GM12878 (cell line): ENCODE measurements at regions not wholly inside any gene's neighbourhood (a gene's known extent, or its start where the extent isn't known, plus 50 kb on each side); places are given as distances from the start of the nearest gene placed in this dataset.

Experiments used
- ATAC-seq: fragments of 200-7000 bp; cut with Tn5 transposase; 3 replicates; pipeline ENCODE4 v1.9.1; 2020; ENCODE audit warnings: mild to moderate bottlenecking, moderate library complexity
- BruUV-seq: library from RNA; stranded (reverse); fragments of 400-500 nt; replicated peaks from 2 replicates; lab custom pipeline; 2021; lab: Mats Ljungman, UMichigan
- CTCF ChIA-PET: fragments of 300-600 bp; sonication (Branson Sonifier 250); formaldehyde crosslinking; extraction: SDS; loops from one replicate; lab custom pipeline; 2021; ENCODE audit warnings: inconsistent platforms; lab: Yijun Ruan, JAX
- POLR2A ChIA-PET: fragments of 350-600 bp; formaldehyde crosslinking; extraction: SDS; loops from one replicate; lab custom pipeline; 2021; ENCODE audit warnings: inconsistent platforms; lab: Charles Lee
- RAD21 ChIA-PET: fragments of 300-600 bp; sonication (Branson Sonifier 250); formaldehyde crosslinking; loops from one replicate; lab custom pipeline; 2023; ENCODE audit warnings: antibody characterized with exemption; ENCODE audit not compliant: unreplicated experiment; lab: Charles Lee
- SMC1A ChIA-PET: fragments of 300-600 bp; sonication (Branson Sonifier 250); formaldehyde crosslinking; loops from one replicate; lab custom pipeline; 2023; ENCODE audit not compliant: unreplicated experiment, uncharacterized antibody; lab: Charles Lee
- DNase-seq: peaks from one replicate; pipeline ENCODE4 v3.0.0-alpha.2; 2011; ENCODE audit warnings: low read depth, low spot score
- FAIRE-seq: peaks from 3 replicates; lab custom pipeline; 2011; peaks lifted over from hg19 to GRCh38; lab: Jason Lieb, UNC
- H2AFZ ChIP-seq: 2 replicates; pipeline ENCODE4 v1.6.0; 2011; ENCODE audit warnings: low read depth, low read length, control low read depth; ENCODE audit not compliant: control insufficient read depth
- H3K27ac ChIP-seq: 2 replicates; pipeline ENCODE4 v1.5.1; 2011; ENCODE audit warnings: control low read depth; ENCODE audit not compliant: control insufficient read depth, insufficient read depth
- H3K27me3 ChIP-seq, 2 experiments: replicated peaks in 1 of 2; 2 replicates each; pipeline versions ENCODE4 v1.6.0 to v1.6.1; 2011; ENCODE audit warnings: low read length in 1 of 2; ENCODE audit not compliant: control insufficient read depth in 2 of 2, insufficient read depth in 2 of 2
- H3K36me3 ChIP-seq, 2 experiments: 2 replicates each; pipeline ENCODE4 v1.5.1; 2011; ENCODE audit warnings: low read length in 1 of 2; ENCODE audit not compliant: control insufficient read depth in 2 of 2, insufficient read depth in 2 of 2
- H3K4me1 ChIP-seq: 2 replicates; pipeline ENCODE4 v1.6.1; 2011; ENCODE audit warnings: mild to moderate bottlenecking, low read length, moderate library complexity, mixed read lengths; ENCODE audit not compliant: control insufficient read depth, insufficient read depth
- H3K4me2 ChIP-seq: 2 replicates; pipeline ENCODE4 v1.6.0; 2011; ENCODE audit warnings: control low read depth; ENCODE audit not compliant: control insufficient read depth, insufficient read depth
- H3K4me3 ChIP-seq: fragments of 200-600 bp; sonication (generic); 2 replicates; pipeline ENCODE4 v1.5.1; 2016
- H3K79me2 ChIP-seq: 2 replicates; pipeline ENCODE4 v1.6.0; 2011; ENCODE audit warnings: low read length; ENCODE audit not compliant: control insufficient read depth, insufficient read depth
- H3K9ac ChIP-seq: 2 replicates; pipeline ENCODE4 v1.8.0; 2011; ENCODE audit warnings: low read length, control low read depth, mixed read lengths; ENCODE audit not compliant: control insufficient read depth, insufficient read depth
- H3K9me3 ChIP-seq: replicated peaks from 3 replicates; pipeline ENCODE4 v1.5.1; 2011; ENCODE audit warnings: mild to moderate bottlenecking, low read length; ENCODE audit not compliant: control insufficient read depth, insufficient read depth
- H4K20me1 ChIP-seq: 2 replicates; pipeline ENCODE4 v1.6.0; 2011; ENCODE audit not compliant: control insufficient read depth, insufficient read depth
- CBFB ChIP-seq: IDR thresholded peaks from 2 replicates; pipeline ENCODE4 v1.6.1; 2016; ENCODE audit warnings: antibody characterized with exemption, low read depth
- CUX1 ChIP-seq: IDR thresholded peaks from 2 replicates; pipeline ENCODE4 v1.6.1; 2012; ENCODE audit warnings: improper control_type of control experiment, low read depth, low read length; ENCODE audit not compliant: insufficient replicate concordance
- E2F4 ChIP-seq: IDR thresholded peaks from 2 replicates; pipeline ENCODE4 v1.6.1; 2012; ENCODE audit warnings: low read depth, low read length, improper control_type of control experiment
- ETV6 ChIP-seq, 2 experiments: fragments of 450-650 bp in 1 of 2; IDR thresholded peaks in 1 of 2; conservative IDR thresholded peaks in 1 of 2; 2 replicates each; pipeline ENCODE4 v1.6.1; 2014; ENCODE audit warnings: antibody characterized with exemption in 1 of 2, borderline replicate concordance in 1 of 2, low read depth in 1 of 2, mild to moderate bottlenecking in 1 of 2, moderate library complexity in 1 of 2
- KLF5 ChIP-seq: fragments of 450-650 bp; IDR thresholded peaks from 2 replicates; pipeline ENCODE4 v1.6.1; 2014; ENCODE audit warnings: mild to moderate bottlenecking; ENCODE audit not compliant: partially characterized antibody
- PBX3 ChIP-seq: IDR thresholded peaks from 2 replicates; pipeline ENCODE4 v1.6.1; 2011; ENCODE audit warnings: mild to moderate bottlenecking, low read depth, low read length, moderate library complexity; ENCODE audit not compliant: insufficient replicate concordance
- PKNOX1 ChIP-seq: fragments of 450-650 bp; IDR thresholded peaks from 2 replicates; pipeline ENCODE4 v1.6.1; 2016; ENCODE audit warnings: mild to moderate bottlenecking
- SPI1 ChIP-seq: IDR thresholded peaks from 2 replicates; pipeline ENCODE4 v1.6.1; 2011; ENCODE audit warnings: low read depth, mild to moderate bottlenecking, low read length, moderate library complexity, borderline replicate concordance; ENCODE audit not compliant: insufficient read depth
- SREBF2 ChIP-seq: IDR thresholded peaks from 2 replicates; pipeline ENCODE4 v1.6.1; 2012; ENCODE audit warnings: mild to moderate bottlenecking, low read length
- TBL1XR1 ChIP-seq: IDR thresholded peaks from 2 replicates; pipeline ENCODE4 v1.6.1; 2012; ENCODE audit warnings: low read depth, low read length, improper control_type of control experiment
- WGBS: methylation state at CpG from one replicate; pipeline ENCODE4 v1.1.6; 2016; ENCODE audit warnings: low lambda C conversion rate; ENCODE audit not compliant: insufficient replicate concordance, insufficient coverage; ENCODE audit errors: missing lambda C conversion rate; 5-methylcytosine and 5-hydroxymethylcytosine counted together
- in situ Hi-C: fragments of 300-500 bp; cut with MboI; formaldehyde crosslinking; loops from 9 replicates; pipeline ENCODE4 v1.14.3; 2018; ENCODE audit warnings: mixed read lengths
- intact Hi-C: fragments of 100-400 bp; cut with micrococcal nuclease; formaldehyde crosslinking; loops from one replicate; pipeline ENCODE4 v1.14.2; 2022; ENCODE audit not compliant: unreplicated experiment

GRCh38 chr11:11740836-11741235 is 100.9 kb upstream of the USP47 start:
- FAIRE-seq = no peak
- Histone ChIP-seq H2AFZ (no peak overlapping the region), H3K27me3 (no peaks in the 10 kb centered on the region), H3K4me2 (no peak overlapping the region), H3K36me3 (no peaks in the 10 kb centered on the region), H3K4me3 (no peak overlapping the region), H4K20me1 (no peaks in the 10 kb centered on the region)
- in situ Hi-C loops (no loop called here), intact Hi-C loops (no loop called here)
- CTCF ChIA-PET = no interaction called here
- POLR2A ChIA-PET = no interaction called here
- SMC1A ChIA-PET = no interaction called here
- no TSS peak for BruUV-seq
- TF ChIP-seq TBL1XR1 (no peak), CUX1 (no peak), SPI1 (no peak), PKNOX1 (no peak), KLF5 (no peak), SREBF2 (no peak), E2F4 (no peak), ETV6 (conservative IDR thresholded peaks at IDR 0.05 in 1 of 2, IDR thresholded peaks at IDR 0.05 in 1 of 2; ENCODE audit: borderline replicate concordance in 1 of 2, low read depth in 1 of 2) (no peak), CBFB (no peak), PBX3 (no peak)
- TF ChIP-seq, all 136 proteins: peak for 0
- no peaks in the 10 kb centered on the region for H3K79me2 ChIP-seq
- RAD21 ChIA-PET = no interaction called here
- no peaks in the 10 kb centered on the region for H3K4me1 ChIP-seq
- H3K9ac ChIP-seq = no peak overlapping the region
- H3K9me3 ChIP-seq = no peaks in the 10 kb centered on the region
- H3K27ac ChIP-seq = no peak overlapping the region
- ATAC-seq = no peak
- WGBS = 5% methylated on average over 1 of the region's 1 CpG
- DNase-seq = no peak
